ENCODE measurements at regions not wholly inside any gene's neighbourhood (a gene's known extent, or its start where the extent isn't known, plus 50 kb on each side); places are given as distances from the start of the nearest gene placed in this dataset.

DNA sequence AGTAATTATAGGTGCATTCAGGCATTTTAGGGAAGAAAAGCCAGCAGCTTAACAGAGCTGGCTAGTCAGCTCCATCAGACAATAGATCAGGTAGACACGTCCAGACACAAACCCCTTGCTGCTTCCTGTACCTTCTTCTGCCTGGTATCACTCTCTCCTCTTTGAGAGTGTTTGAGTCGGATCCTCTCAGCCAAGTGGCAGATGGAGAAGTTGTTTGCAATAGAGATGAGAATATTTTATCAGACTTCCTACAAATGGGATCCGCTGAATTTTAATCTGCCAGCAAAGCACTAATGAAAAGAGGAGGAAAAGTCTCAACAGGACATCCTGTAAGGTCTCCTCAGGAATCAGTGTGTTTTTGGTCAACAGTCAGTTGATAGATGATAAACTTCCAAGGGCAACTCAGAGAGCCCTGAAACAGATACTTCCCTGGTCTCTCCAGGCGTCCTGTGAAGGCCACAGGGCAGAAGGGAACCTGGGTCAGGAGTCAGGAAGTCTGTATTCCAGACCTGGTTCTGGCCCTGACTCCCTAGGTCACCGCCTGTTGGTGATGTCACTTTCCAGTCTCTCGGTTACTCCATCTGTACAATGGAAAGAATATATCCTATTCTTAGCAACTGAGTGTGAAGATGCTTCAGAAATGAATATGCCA lies 62.1 kb upstream of the PROX1 start:
- TF ChIP-seq, protein P1, sequence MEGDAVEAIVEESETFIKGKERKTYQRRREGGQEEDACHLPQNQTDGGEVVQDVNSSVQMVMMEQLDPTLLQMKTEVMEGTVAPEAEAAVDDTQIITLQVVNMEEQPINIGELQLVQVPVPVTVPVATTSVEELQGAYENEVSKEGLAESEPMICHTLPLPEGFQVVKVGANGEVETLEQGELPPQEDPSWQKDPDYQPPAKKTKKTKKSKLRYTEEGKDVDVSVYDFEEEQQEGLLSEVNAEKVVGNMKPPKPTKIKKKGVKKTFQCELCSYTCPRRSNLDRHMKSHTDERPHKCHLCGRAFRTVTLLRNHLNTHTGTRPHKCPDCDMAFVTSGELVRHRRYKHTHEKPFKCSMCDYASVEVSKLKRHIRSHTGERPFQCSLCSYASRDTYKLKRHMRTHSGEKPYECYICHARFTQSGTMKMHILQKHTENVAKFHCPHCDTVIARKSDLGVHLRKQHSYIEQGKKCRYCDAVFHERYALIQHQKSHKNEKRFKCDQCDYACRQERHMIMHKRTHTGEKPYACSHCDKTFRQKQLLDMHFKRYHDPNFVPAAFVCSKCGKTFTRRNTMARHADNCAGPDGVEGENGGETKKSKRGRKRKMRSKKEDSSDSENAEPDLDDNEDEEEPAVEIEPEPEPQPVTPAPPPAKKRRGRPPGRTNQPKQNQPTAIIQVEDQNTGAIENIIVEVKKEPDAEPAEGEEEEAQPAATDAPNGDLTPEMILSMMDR (IDR thresholded peaks at IDR 0.05): no peak
- TF ChIP-seq EZH2 (IDR thresholded peaks at IDR 0.05; ENCODE audit: borderline replicate concordance, insufficient read depth, low read depth, low read length, poor library complexity, severe bottlenecking): no peak

Data from B cell (primary cell).